ENCODE measurements at regions not wholly inside any gene's neighbourhood (a gene's known extent, or its start where the extent isn't known, plus 50 kb on each side); places are given as distances from the start of the nearest gene placed in this dataset.

DNA sequence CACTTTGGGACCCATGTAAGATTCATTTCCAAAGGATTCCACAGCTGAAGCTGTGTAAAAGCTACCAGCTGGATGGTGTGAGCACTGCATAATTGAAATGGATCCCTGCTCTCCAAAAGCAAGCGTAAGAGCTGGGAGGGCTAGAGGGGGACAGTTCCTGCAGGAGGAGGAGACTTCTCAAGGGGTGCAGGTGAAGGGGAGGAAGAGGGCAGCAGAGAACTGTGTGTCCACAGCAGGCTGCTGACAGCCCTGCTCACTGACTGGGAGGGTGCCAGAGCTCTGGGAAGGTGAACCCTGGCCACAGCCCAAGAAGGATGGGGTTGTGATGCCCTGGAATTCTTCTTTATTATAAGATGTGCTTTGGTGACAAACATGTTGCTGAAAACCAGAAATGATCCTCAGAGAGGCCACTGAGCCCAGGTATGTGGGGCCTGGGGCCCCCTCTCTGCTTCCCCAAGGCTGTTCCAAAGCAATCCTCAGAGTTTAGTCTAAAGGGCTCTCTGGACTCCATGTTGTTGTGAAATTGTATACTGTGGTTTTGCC lies 112.8 kb upstream of the SLC25A48 start:
- H3K27ac ChIP-seq = no peak overlapping the region
- TF ChIP-seq CTCF (IDR thresholded peaks at IDR 0.05) = no peak
- no peak for TF ChIP-seq ZFX (IDR thresholded peaks at IDR 0.05; ENCODE audit: borderline replicate concordance)

DNA sequence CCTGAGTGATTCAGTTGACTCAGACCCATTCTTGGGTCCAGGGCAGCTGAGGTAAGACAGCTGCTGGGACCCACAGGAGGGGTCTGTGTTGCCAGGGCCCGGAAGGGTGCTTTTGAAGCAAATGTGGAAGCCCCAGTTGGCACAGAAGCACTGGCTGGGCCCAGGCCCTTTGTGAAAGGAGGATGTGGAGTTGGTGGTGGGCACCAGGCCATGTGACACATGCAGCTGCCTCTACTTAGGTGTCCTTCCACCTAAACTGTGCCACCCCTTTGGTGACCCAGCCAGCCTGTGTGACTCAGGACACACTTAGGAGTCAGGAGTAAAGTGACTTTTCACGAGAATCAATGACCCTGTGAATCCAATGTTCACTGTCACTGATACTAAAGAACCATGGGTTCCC lies 114.3 kb upstream of the SLC25A48 start:
- no peak overlapping the region for H3K27ac ChIP-seq

GRCh38 chr5:135719428-135720063 lies 114.9 kb upstream of the SLC25A48 start:
- no peak for TF ChIP-seq CTCF (IDR thresholded peaks at IDR 0.05)
- TF ChIP-seq ZFX (IDR thresholded peaks at IDR 0.05; ENCODE audit: borderline replicate concordance) = no peak
- H3K27ac ChIP-seq = no peak overlapping the region

More for the DNA sequence above, 114.3 kb upstream of the SLC25A48 start:
- TF ChIP-seq CTCF (IDR thresholded peaks at IDR 0.05) (no peak), ZFX (IDR thresholded peaks at IDR 0.05; ENCODE audit: borderline replicate concordance) (no peak)

DNA sequence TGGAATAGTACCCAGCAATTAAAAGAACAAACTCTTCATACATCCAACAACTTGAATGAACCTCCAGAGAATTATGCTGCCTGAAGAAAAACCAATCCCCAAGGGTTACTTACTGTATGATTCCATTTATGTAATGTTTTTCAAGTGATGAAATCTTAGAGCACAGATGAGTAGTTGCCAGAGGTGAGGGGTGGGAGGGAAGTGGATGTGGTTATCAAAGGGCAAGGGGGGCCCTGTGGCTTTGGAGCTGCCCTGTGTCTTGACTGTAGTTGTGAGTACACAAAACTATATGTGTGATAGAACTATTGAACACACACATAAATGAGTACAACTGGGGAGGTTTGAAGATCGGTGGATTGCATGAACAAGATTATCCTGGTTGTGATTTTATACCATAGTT lies 115.8 kb upstream of the SLC25A48 start:
- H3K27ac ChIP-seq = no peak overlapping the region
- no peak for TF ChIP-seq ZFX (IDR thresholded peaks at IDR 0.05; ENCODE audit: borderline replicate concordance)
- TF ChIP-seq CTCF (IDR thresholded peaks at IDR 0.05) = no peak

DNA sequence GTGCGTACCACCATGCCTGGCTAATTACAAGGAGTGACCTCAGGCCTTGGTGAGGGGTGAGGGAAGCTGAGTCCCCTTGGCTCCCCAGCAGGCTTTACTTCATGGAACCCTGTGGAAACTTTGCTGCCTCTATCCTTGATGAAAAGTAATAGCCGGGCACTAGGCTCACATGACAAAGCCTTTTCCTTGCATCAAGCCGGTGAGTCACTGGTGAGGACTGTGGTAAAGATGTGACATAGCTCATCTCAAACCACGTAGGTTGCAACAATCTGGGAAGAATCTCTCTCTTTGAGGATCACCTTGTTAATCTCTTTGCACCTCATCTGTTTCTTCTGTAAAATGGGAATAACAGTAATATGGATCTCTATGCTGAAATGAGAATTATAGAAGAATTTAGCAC lies 116.3 kb upstream of the SLC25A48 start:
- TF ChIP-seq CTCF (IDR thresholded peaks at IDR 0.05) (no peak), ZFX (IDR thresholded peaks at IDR 0.05; ENCODE audit: borderline replicate concordance) (no peak)

DNA sequence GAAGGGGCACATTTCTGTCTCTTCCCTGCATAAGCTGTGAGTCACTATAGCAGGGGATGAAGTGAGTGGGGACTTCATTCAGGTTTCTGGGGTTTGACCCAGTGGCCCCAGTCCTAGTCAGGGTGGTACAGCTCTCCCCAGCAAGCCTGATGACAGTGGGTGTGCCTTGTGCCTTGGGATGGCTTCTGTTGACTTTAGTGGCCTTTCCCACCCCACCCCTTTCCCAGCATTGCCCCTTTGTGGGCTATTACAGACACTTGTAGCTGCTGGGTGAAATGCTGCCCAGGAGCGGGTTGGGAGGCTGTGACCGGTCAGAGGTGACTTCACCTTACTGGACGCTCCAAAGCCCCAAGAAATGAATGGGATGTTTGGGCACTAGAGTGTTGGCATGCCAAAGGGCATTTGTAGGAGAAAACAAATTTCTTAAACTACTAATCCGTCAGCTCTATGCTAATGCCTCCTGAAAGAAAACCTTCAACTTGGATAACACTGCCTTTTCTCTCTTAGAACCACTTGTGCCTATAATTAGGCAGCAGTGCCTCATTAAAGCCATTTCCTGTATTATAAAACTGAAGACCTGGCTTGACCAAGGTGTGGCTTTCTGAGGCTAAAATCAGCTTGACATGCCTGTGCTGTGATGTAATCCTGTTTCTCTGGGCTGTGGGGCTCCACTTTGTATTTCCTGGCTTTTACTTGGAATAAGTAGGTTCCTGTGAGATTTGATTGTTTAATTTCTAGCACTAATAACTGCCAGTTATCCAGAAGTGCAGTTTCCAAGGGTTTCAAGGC lies 119.0 kb upstream of the SLC25A48 start:
- no peak overlapping the region for H3K27ac ChIP-seq
- no peak for TF ChIP-seq ZFX (IDR thresholded peaks at IDR 0.05; ENCODE audit: borderline replicate concordance)
- TF ChIP-seq CTCF (IDR thresholded peaks at IDR 0.05) = no peak

More for the DNA sequence above, 116.3 kb upstream of the SLC25A48 start:
- no peak overlapping the region for H3K27ac ChIP-seq

Data from 22Rv1 (cell line).